Nephron (organoid): ENCODE measurements at regions not wholly inside any gene's neighbourhood (a gene's known extent, or its start where the extent isn't known, plus 50 kb on each side); places are given as distances from the start of the nearest gene placed in this dataset.

Experiments used
- H3K27ac Mint-ChIP-seq, 3 experiments: 2 replicates each; pipeline ENCODE4 v1.8.0; 2020; ENCODE audit warnings: mixed read lengths in 3 of 3, mild to moderate bottlenecking in 2 of 3, moderate library complexity in 1 of 3
- H3K27me3 Mint-ChIP-seq: 2 replicates; pipeline ENCODE4 v1.8.0; 2021; ENCODE audit warnings: low read depth, mild to moderate bottlenecking, moderate library complexity, mixed read lengths
- H3K36me3 Mint-ChIP-seq: 2 replicates; pipeline ENCODE4 v1.8.0; 2020; ENCODE audit warnings: low read depth, mixed read lengths
- H3K4me1 Mint-ChIP-seq: 2 replicates; pipeline ENCODE4 v1.8.0; 2020; ENCODE audit warnings: mixed read lengths
- H3K4me3 Mint-ChIP-seq, 3 experiments: 2 replicates each; pipeline ENCODE4 v1.8.0; 2020; ENCODE audit warnings: mild to moderate bottlenecking in 3 of 3, mixed read lengths in 3 of 3, moderate library complexity in 2 of 3
- H3K9me3 Mint-ChIP-seq: 2 replicates; pipeline ENCODE4 v1.8.0; 2020; ENCODE audit warnings: mixed read lengths
- TF ChIP-seq, protein P1 (sequence below), 3 experiments: fragments of 200-600 bp; sonication (generic); IDR thresholded peaks; one replicate each; pipeline ENCODE4 v1.5.0; 2021; ENCODE audit warnings: antibody characterized with exemption in 3 of 3; ENCODE audit not compliant: unreplicated experiment in 3 of 3

GRCh38 chr6:101000341-101000740, 119.2 kb upstream of the ASCC3 start:
- H3K27ac Mint-ChIP-seq = no peak overlapping the region
- H3K4me1 Mint-ChIP-seq = no peaks in the 10 kb centered on the region
- no peaks in the 10 kb centered on the region for H3K36me3 Mint-ChIP-seq
- H3K27me3 Mint-ChIP-seq = no peaks in the 10 kb centered on the region
- TF ChIP-seq, protein P1, sequence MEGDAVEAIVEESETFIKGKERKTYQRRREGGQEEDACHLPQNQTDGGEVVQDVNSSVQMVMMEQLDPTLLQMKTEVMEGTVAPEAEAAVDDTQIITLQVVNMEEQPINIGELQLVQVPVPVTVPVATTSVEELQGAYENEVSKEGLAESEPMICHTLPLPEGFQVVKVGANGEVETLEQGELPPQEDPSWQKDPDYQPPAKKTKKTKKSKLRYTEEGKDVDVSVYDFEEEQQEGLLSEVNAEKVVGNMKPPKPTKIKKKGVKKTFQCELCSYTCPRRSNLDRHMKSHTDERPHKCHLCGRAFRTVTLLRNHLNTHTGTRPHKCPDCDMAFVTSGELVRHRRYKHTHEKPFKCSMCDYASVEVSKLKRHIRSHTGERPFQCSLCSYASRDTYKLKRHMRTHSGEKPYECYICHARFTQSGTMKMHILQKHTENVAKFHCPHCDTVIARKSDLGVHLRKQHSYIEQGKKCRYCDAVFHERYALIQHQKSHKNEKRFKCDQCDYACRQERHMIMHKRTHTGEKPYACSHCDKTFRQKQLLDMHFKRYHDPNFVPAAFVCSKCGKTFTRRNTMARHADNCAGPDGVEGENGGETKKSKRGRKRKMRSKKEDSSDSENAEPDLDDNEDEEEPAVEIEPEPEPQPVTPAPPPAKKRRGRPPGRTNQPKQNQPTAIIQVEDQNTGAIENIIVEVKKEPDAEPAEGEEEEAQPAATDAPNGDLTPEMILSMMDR (IDR thresholded peaks at IDR 0.05; ENCODE audit: unreplicated experiment in 3 of 3) = no peak
- H3K9me3 Mint-ChIP-seq = peaks cover 15% of the 10 kb centered on the region
- no peak overlapping the region for H3K4me3 Mint-ChIP-seq

DNA sequence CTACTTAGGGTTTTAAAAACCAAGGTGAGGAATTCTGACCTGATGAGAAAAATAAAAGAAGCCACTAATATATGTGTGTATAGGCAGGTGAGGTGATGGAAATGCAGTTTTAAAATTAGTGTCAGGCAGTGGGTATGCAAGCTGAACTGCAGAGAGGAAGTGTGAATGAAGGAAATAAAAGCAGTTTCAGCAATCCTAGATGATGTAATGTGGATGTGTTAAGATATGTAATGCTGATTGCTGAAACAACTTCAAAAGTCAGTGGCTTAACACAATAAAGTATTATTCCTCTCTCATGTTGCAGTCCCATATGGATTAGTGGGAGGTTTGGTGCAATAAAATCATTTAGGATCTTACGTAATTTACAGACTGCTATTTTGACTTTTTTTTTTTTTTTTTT, 119.9 kb upstream of the ASCC3 start:
- Mint-ChIP-seq H3K36me3 (no peaks in the 10 kb centered on the region), H3K27ac (no peak overlapping the region), H3K27me3 (no peaks in the 10 kb centered on the region), H3K4me3 (no peak overlapping the region), H3K4me1 (no peaks in the 10 kb centered on the region), H3K9me3 (peaks cover 15% of the 10 kb centered on the region)
- TF ChIP-seq, protein P1 (IDR thresholded peaks at IDR 0.05; ENCODE audit: unreplicated experiment in 3 of 3) = no peak

- Mint-ChIP-seq H3K36me3 (no peaks in the 10 kb centered on the region), H3K4me3 (no peak overlapping the region), H3K9me3 (peaks cover 15% of the 10 kb centered on the region), H3K27me3 (no peaks in the 10 kb centered on the region), H3K4me1 (no peaks in the 10 kb centered on the region), H3K27ac (no peak overlapping the region)
- TF ChIP-seq, protein P1 (IDR thresholded peaks at IDR 0.05; ENCODE audit: unreplicated experiment in 3 of 3) = no peak
Measured at GRCh38 chr6:101001607-101002006, 120.5 kb upstream of the ASCC3 start.

DNA sequence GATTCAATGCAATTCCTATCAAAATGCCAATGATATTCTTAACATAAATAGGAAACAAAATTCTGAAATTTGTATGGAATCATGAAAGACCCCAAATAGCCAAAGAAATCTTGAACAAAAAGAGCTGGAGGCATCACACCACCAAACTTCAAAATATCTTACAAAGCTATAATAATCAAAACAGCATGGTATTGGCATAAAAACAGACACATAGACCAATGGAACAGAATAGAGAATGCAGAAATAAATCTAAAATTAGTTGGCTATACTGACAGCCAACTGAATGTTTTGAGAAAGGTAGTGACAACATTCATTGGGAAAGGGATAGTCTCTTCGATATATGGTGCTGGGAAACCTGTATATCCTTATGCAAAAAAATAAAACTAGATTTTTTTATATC, 121.9 kb upstream of the ASCC3 start:
- Mint-ChIP-seq H3K4me3 (no peak overlapping the region), H3K27me3 (no peaks in the 10 kb centered on the region), H3K27ac (no peak overlapping the region), H3K36me3 (no peaks in the 10 kb centered on the region), H3K9me3 (peaks cover 15% of the 10 kb centered on the region), H3K4me1 (no peaks in the 10 kb centered on the region)
- TF ChIP-seq, protein P1 (IDR thresholded peaks at IDR 0.05; ENCODE audit: unreplicated experiment in 3 of 3) = no peak

GRCh38 chr6:101011186-101011585, 130.1 kb upstream of the ASCC3 start:
- no peaks in the 10 kb centered on the region for H3K4me1 Mint-ChIP-seq
- H3K27me3 Mint-ChIP-seq = no peaks in the 10 kb centered on the region
- H3K27ac Mint-ChIP-seq = no peak overlapping the region
- no peaks in the 10 kb centered on the region for H3K9me3 Mint-ChIP-seq
- H3K36me3 Mint-ChIP-seq = no peaks in the 10 kb centered on the region
- H3K4me3 Mint-ChIP-seq = no peak overlapping the region
- TF ChIP-seq, protein P1 (IDR thresholded peaks at IDR 0.05; ENCODE audit: unreplicated experiment in 3 of 3) = no peak

DNA sequence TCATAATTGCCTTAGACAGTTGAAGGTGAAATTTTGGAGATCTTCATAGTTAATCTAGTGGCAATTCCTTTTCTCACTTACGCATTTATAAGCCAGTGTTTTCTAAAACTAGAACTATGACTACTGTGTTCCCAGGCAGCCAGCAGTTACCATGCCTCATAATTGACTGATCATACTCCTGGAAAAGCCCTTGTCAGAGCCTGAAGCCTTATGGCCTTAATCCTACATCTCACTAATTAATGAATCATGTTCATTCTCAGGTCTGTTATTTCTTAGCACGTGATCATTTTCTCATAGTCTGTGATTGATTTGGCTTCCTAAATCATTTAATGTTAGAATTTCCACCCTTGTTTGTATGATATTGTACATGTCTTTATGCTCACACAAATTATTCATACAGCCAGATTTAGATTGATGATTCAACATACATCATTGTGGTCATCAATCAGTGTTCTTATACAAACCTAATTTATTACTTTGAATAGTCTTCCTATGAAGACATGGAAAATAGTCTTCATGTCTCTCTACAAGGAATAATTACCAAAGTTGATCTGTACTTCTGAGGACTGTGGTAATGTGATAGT, 132.6 kb upstream of the ASCC3 start:
- TF ChIP-seq, protein P1 (IDR thresholded peaks at IDR 0.05; ENCODE audit: unreplicated experiment in 3 of 3) = no peak
- H3K4me3 Mint-ChIP-seq = no peak overlapping the region
- H3K27me3 Mint-ChIP-seq = no peaks in the 10 kb centered on the region
- no peaks in the 10 kb centered on the region for H3K9me3 Mint-ChIP-seq
- no peaks in the 10 kb centered on the region for H3K36me3 Mint-ChIP-seq
- H3K4me1 Mint-ChIP-seq = no peaks in the 10 kb centered on the region
- H3K27ac Mint-ChIP-seq = no peak overlapping the region
